GM12874 (cell line): ENCODE measurements at regions not wholly inside any gene's neighbourhood (a gene's known extent, or its start where the extent isn't known, plus 50 kb on each side); places are given as distances from the start of the nearest gene placed in this dataset.

Source experiments
- TF ChIP-seq, protein P1 (sequence below): IDR thresholded peaks from 2 replicates; pipeline ENCODE4 v1.5.1; 2011; ENCODE audit warnings: low read depth, mild to moderate bottlenecking, control low read depth, low read length, moderate library complexity; ENCODE audit not compliant: insufficient read depth

DNA sequence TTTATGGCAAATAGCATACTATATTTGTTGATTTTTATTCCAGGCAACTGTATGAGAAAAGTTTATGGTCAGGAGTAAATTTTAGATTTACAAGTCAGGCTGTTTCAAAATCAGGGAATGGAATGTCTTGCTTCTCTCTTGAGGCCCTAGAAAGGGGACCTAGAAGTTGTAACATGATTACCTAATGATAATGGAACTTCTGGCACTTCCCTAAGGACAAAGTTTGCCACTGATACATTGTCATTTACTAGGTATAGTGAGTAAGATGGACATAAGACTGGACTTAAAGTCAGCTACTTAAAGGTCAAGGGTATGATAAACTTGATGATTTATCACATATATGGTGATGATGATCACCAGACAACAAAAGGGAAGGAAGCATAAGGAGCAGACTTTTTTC is 103.3 kb upstream of the VRK2 start:
- TF ChIP-seq, protein P1, sequence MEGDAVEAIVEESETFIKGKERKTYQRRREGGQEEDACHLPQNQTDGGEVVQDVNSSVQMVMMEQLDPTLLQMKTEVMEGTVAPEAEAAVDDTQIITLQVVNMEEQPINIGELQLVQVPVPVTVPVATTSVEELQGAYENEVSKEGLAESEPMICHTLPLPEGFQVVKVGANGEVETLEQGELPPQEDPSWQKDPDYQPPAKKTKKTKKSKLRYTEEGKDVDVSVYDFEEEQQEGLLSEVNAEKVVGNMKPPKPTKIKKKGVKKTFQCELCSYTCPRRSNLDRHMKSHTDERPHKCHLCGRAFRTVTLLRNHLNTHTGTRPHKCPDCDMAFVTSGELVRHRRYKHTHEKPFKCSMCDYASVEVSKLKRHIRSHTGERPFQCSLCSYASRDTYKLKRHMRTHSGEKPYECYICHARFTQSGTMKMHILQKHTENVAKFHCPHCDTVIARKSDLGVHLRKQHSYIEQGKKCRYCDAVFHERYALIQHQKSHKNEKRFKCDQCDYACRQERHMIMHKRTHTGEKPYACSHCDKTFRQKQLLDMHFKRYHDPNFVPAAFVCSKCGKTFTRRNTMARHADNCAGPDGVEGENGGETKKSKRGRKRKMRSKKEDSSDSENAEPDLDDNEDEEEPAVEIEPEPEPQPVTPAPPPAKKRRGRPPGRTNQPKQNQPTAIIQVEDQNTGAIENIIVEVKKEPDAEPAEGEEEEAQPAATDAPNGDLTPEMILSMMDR = no peak

DNA sequence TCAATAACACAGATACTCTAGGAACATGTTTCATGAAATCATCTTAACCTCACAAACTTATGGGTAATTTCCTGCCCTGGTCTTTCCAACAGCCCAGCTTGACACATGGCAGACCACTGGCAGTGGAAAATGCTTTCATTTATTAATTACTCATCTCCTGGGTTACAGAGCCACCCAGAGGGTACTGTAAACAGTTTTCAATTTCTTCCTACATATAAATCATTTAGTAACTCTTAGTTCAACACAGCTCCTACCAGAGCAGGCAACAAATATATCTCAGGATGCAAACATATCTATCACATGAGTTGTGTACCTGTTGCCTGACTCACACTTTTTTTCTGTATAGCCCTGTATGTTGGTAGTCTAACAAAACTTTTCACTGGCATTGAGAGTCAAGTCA is 99.2 kb upstream of the VRK2 start:
- TF ChIP-seq, protein P1 = no peak

DNA sequence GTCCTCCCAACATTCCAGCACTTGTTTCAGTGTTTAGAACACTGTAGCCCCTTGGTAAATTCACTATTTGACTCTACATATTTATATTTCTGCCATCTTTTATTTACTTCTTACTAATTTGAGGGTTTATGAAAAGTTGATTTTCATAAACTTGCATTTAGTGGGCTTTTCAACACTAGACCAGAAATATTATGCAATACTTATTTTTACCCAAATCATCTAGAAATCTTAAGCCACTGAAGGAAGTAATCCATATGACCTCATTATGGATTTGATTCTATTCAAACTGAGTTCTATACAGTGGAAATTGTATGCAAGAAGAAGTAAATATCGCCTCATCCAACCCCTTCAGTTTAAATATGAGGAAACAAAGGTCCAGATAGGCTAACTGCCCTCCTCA is 92.6 kb upstream of the VRK2 start:
- TF ChIP-seq, protein P1 = no peak

DNA sequence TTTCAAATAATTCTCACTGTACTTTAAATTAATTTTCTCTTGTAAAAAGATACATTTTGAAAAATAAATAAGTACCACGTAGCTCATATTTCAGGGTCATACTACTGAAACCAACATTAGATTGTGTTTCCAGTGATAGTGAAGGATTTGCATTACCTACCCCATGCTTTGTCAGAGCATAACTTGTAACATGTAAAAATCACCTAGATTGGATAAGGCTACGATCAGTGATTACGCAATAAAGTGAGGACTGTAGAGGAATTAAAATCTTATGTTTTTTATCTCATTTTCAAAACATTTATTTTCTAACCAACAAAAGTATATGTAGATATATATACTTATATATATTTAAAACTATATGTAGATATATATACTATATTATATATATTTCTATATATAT is 89.4 kb upstream of the VRK2 start:
- TF ChIP-seq, protein P1 = no peak

DNA sequence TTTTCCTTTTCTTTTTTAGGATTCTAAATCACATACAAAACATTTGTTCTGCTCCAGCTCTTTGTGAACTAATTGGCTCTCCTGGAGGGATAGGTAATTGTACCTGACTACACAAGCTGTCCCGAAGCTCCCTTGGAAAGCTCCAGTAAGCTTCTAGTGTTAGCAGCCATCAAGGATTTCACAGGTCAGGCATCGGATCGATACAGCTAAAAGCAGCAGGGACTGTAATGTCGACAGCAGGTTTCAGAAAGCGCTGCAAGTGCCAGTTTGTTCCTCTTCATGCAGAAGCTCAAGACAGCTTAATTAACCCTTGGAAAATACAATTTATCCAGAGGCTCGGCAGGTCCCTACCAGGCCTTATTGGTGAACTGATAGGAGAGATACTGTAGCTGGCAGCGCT is 87.2 kb upstream of the VRK2 start:
- TF ChIP-seq, protein P1 = no peak

DNA sequence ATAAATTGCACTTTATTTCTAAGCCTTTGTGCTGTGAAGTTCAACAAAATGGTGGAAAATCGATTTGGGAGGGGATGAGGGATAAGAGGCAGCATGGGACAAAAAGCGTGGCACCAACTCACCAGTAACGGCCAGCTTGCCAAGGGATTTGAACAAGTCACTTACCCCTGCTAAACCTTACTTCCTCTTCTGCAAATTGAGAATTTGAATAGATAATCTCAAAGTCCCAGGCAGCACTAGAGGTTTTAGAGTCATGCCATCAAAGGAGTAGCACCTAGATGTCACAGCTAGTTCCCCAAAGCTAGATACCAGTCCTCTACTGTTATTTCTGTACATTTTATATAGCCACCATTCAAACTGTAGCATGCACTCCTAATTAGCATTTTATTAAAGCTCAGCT is 83.7 kb upstream of the VRK2 start:
- TF ChIP-seq, protein P1 = no peak

DNA sequence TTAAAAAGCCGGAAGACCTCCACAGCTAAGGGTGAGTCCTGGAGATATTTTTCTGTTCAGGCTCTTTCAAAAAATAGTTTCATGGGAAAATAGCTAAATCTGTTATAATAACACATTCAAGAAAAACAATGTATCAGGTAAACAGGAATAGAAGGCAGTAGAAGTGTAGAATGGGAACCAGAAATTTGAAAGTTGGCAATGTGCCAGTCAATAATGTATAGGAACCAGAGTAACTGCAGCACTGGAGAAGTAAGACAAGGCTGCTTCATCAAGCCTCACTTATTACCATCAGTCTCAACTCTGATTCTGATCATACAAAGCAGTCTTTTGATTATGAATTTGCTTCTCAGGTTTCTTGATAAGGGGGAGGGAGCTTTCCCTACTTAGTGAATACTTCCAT is 81.4 kb upstream of the VRK2 start:
- TF ChIP-seq, protein P1 = no peak

DNA sequence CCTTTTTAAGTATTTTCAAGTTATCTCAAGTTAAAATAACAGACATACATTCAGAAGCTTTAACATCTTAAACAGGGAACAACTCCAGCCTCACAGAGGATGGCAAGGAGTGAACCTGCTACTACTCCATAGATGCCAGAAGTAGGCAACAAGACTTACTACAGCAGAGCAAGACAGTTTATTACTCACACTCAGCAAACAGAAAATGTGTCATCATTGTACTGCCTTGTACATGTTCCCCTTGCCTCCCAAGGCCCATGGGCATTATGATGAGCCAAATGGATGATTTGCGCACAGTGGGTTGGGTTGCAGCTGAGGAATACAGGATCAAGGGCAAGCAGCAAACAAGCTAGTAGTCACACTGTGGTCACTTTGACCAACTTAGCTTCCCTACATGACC is 80.6 kb upstream of the VRK2 start:
- TF ChIP-seq, protein P1 = no peak
